DMS114 treated with DMSO at 0.1 percent for 48 hours (cell line): ENCODE measurements at regions not wholly inside any gene's neighbourhood (a gene's known extent, or its start where the extent isn't known, plus 50 kb on each side); places are given as distances from the start of the nearest gene placed in this dataset.

ENCODE experiments used
- DNase-seq: peaks from one replicate; lab custom pipeline; 2025; ENCODE audit not compliant: unreplicated experiment; lab: John Stamatoyannopoulos, UW

DNA sequence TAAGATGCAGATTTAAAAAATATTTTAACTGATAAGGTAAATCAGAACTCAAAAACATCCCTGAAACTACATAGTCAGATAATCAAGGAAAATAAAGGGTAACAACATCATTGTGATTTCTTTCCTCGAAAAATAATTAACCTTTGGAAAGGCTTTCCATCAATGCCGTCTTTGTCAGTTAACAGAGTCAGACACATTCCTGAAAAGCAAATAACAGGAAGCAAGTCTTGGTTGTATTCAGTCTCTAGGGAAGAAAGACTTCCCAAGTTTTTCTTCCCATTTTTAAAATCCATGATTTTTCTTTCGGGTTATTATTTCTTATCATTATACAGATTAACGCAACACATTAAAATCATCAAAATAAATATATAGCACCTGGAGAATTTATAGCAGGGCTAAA, 256.4 kb upstream of the CDH6 start:
- DNase-seq = no peak

GRCh38 chr5:30933599-30933998, 259.9 kb upstream of the CDH6 start:
- DNase-seq = no peak

GRCh38 chr5:30932273-30933017, 261.0 kb upstream of the CDH6 start:
- no peak for DNase-seq

GRCh38 chr5:30930736-30931135, 262.8 kb upstream of the CDH6 start:
- DNase-seq = no peak

DNA sequence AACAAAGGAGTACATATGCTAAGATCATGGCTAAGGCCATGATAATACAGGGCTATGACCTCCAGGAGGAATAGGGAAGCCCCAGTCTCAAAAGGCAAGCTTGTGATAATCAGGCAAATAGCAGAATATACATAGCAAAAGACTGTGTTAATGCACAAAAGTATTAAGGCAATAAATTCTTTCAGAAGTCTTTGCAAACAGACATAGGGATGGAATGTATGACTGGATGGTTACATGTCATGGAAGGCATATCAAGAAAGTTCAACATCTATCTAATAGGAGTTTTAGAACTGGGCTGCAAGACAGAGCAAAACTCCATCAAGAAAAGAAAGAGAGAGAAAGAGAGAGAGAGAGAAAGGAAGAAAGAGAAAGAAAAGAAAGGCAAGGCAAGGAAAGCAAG, 264.5 kb upstream of the CDH6 start:
- no peak for DNase-seq

- no peak for DNase-seq
Observed at GRCh38 chr5:30926218-30926617, 267.3 kb upstream of the CDH6 start.

GRCh38 chr5:30921388-30921787, 272.1 kb upstream of the CDH6 start:
- no peak for DNase-seq

DNA sequence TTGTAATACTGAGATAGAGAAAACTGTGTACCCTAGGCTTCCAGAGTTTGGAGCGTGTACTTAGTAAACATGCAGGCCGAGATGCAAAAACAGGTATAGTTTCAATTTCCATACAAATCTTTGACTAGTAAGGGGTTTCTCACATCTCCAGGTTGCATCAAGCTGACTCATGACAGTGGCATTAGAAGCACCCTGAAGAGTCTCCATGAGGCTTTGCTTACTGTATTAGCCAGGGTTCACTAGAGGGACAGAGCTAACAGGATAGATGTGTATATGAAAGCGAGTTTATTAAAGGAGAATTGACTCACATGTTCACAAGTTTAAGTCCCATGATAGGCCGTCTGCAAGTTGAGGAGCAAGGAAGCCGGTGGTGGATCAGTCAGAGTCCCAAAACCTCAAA, 275.3 kb upstream of the CDH6 start:
- no peak for DNase-seq

- no peak for DNase-seq
Observed at GRCh38 chr5:30908356-30908755, 285.1 kb upstream of the CDH6 start.

DNA sequence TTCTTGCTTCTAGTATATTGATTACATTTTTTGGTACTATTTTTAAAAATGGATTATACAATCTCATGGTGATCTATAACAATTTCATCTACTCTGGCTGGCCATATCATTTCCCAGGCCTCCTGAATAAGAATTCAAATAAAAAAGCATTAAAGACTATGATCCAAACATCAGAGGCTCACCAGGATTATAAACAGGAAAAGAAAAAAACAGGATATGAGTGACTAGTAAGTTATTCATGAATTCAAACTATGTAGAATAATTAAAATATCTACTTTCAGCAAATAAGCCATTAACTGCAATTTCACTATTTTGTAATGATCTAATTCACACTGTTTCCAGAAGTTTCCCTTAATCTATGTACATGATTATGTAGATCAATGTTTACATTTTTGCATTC, 293.1 kb upstream of the CDH6 start:
- DNase-seq = no peak

DNA sequence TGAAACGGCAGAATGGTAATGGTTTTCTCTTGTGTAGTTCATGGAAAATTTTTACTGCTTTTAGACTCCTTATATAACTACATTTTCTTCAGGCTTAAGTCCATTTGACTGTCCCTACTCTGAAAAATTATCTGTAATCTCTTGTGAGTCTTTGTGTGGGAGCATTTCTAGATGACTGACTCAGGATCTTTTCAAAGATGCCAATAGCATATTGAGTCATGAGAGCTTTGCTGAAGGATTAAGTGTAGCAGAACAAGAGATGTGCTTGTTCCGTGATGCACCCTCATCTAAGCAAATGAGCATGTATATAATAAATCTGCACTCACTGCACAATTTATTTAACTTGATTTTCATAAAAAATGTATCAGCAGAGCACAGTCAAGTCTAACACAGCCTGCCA, 298.7 kb upstream of the CDH6 start:
- no peak for DNase-seq

- DNase-seq = no peak
Observed at GRCh38 chr5:30891660-30892059, 301.8 kb upstream of the CDH6 start.

- no peak for DNase-seq
Observed at GRCh38 chr5:30890377-30890776, 303.1 kb upstream of the CDH6 start.

DNA sequence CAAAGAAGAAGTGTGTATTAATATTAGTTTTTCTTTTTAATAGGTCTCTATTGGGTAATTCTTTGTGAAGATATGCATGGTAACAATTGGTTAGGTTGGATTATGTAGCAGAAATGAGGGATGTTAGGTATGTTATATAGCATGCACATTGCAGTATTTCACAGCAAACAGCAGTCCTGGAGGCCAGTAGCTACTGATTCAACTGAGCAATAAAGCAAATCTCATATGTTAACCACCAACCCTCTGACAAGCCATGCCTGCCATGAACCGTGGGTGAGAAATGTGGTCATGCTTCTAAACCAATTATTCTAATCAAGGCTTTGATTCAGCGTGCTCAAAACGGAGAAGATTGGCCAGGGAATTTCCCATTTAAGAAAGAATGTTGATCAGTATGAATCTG, 313.0 kb upstream of the CDH6 start:
- DNase-seq = no peak

GRCh38 chr5:30879887-30880286, 313.6 kb upstream of the CDH6 start:
- no peak for DNase-seq

GRCh38 chr5:30878746-30879145, 314.7 kb upstream of the CDH6 start:
- no peak for DNase-seq

DNA sequence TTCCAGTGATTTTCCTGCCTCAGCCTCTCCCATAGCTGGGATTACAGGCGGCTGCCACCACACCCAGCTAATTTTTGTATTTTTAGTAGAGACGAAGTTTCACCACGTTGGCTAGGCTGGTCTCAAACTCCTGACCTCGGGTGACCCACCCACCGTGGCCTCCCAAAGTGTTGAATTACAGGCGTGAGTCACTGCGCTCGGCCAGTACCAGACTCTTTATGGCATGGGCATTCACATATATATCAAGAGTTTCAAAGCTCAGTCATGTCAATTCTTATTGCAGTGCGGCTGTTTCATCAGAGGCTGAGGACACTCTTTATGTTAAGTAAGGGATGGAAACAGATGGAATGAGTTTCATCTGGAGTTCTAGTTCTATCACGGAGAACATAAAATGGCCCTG, 315.2 kb upstream of the CDH6 start:
- no peak for DNase-seq

DNA sequence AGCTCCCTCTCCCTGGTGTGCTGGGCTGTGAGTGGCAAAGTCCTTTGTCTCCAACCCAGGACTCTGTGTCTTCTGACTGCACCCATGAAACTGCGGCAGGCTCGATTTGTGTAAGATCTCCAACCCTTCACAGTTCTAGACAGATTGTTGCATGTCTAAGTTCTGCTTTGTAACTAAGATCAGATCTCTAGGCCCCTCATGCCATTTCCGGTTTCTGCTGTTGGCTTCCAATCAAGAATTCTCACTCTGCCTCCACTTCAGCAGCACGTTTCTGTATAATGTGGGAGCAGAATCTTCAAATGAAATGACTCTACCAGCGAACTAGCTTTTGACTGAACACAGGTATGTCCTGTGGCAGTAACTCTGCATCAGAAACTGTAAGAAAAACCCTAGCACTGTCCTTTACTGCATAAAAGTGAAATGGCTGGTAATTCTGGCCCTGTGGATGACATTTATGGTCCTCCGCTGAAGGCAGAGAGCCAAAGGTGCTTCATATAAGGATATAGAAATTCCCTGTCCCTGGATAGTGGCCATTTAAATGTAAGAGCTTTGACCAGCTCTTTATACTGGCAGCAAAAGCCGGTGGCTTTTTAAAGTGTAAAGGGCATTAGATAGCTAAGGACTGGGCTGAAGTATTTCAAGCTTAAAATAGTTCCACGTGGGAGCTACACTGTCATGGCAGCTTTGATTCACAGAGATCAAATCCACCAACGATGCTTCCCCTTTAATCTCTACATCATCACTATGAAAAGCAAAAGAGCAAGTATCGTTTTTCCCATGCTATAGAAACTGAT, 319.0 kb upstream of the CDH6 start:
- DNase-seq = no peak

DNA sequence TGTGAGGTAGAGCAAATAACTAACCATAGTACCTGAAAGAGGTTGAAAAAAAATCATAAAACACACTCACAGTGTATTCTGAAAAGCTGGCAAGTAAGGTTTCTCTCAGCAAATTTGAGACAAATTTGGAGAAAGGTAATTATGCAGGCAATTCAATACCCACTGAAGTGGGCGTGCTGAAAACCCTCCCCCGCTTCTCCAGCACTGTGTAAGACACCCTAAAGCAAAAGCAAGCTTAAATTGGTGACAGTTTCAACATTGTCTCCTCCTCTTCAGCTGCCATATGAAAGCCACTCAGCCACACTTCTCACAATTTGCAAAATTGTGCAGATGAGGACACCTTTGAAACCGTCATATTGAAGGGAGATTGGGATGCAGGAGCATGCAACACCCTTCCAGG, 322.3 kb upstream of the CDH6 start:
- no peak for DNase-seq

DNA sequence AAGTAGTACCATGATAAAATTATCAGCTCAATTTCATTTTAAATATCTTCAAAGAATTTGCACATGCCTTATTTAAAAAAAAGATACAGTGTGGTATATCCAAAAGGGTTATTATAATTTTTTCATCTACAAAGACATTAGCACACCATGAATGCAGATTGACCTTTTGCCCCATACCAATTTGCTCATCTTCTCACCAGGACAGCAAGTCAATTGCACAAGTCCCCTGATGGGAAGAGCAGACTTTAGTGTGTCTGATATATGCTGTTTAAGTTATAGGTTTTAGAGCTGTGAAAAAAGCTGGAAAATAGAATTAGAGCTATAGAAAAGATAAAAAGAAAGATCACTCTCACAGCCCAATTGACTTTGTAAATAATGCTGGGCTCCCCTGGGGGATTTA, 325.8 kb upstream of the CDH6 start:
- no peak for DNase-seq

DNA sequence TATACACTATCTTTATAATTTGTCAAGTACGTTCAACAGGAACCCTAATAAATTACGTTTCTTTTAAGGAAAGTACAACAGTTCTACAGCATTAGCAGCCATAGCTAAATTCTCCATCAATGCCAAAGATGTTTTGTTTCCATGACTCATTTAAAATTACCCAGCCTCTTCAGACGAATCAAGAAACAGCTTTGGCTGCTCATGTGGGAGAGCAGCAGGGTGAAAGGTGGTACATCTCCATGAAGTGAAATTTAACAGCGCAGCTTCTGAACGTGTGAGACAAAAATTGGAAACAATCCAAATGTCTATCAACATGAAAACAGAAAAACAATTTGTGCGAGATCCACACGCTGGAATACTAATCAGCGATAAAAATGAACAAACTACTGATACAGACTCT, 327.3 kb upstream of the CDH6 start:
- no peak for DNase-seq

GRCh38 chr5:30856242-30856641, 337.2 kb upstream of the CDH6 start:
- no peak for DNase-seq

DNA sequence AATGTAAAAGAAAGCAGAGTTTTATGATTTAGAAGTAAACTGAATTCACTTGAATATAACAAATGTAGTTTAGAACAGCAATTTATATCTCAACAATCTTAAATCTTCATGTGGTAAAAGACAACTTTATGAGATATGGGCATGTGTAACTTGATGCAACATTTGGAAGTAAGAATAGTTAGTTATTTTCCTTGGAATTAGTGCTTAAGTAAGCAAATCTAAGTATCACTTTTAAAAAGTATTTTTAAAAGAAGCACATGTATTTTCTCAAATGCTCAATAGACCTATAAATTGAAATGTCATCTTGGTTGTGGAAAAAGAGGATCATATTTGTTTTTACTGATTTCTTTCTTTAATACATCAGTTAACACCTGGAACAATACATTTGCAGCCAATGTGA, 340.3 kb upstream of the CDH6 start:
- DNase-seq = no peak
